ENCODE measurements at regions not wholly inside any gene's neighbourhood (a gene's known extent, or its start where the extent isn't known, plus 50 kb on each side); places are given as distances from the start of the nearest gene placed in this dataset.

DNA sequence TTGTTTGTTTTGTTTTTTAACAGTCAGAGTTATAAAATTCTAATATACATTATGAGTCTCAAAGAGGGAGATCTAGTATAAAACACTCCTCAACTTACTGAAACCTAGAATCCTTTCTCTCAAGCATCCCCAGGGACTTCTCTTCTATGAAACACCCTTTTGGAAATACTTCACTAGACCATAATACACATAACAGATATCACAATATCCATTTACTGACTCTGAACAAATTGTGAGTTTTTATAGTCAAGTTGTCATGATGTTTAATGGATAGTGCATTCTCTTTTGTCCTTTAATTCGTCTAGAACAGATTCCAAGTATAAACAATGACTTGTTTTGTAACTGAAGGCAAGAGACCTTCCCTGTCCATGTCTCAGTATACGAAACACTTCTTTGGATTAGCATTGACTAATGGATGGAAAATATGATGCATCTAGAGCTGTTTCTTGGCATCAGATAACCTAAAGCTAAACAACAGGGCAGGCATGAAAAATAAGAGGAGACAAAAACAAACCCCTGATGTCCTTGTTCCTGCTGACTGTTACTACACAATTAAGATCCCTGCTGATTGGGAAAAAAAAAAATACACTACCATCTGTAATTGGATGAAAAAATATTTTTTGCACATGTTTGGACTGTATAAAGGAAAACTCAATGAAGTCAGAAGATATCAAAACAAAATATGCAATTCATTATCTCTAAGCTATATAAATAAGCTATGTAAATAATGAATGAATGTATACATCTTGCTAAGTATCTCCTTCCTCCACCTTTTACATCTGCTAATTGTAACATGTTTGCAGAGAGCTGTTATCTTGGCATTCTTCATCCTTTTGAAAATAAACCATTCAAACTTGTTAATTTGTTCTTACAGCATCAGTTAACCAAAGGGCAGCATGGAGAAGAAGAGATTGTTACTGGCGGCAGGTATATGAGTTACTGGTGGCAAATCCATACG, 214.2 kb downstream of the LACC1 start:
- DNase-seq (ENCODE audit: low read depth in 2 of 2), result no peak

DNA sequence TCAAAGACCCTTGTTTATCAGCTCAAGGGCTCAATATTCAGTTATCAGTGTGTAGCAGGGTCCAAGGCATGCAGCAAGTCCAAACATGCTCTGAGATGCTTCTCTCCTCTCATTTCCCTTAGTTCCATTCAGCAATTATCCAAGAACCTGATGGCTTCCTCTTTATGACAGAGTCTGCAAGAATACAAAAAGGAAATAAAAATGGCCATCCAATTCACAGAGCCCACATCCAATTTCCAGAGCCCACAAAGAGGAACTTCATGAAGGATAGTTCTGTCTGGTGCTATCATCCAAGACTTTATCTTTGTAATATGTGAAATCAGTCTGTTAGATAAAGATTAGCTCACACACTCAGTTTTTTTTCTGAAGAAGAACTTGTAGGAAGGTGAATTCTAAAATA, 217.2 kb downstream of the LACC1 start:
- DNase-seq (ENCODE audit: low read depth in 2 of 2), result no peak

DNA sequence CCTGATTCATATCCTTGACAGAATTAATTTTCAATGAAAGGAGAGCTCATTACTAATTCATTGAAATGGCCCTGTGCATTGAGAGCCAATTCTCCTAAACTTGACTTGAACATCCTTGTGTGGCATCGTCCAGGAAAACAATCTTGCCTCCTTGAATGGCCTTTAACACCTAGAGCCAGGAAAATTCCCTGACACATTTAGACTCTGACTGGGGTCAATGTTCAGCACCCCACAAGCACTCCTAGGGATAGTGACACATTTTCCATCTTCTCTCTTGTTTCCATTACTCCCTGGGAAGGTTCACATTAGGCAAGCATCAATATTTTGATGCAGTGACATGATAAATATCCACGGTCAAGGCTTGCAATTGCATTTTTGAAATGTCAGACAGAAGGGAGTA, 218.9 kb downstream of the LACC1 start:
- DNase-seq (ENCODE audit: low read depth in 2 of 2), result no peak

DNA sequence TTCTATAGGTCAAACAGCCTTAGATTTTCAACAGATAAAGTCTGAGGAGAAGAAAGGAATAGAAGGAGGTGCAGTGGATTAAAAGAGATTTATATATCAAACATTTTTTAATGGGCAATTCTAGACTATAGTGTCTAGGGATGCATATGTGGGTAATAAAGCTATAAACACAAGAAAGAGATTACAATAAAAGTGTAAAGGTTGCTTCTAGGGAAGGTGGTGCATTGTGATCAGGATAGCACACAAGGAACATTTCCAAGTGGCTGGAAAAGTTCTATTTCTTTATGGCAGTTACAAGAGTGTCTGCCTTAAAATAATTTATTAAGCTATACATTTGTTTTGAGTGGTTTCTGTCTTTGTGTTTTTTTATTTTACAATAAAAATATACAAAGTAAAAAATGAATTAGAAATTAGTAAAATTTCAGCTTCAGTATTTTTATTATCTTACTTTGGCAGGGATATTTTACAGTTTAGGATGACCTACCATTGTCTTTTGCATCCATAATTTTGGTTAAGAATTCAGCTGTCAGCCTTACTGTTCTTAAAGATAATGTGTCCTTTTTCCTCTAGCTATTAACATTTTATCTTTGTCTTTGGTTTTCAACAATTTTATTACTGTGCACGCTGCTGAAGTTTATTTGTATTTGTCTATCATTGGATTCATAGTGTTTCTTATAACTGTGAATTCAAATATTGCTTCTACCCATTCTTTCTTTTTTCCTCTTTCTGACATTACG, 221.8 kb downstream of the LACC1 start:
- DNase-seq (ENCODE audit: low read depth in 2 of 2), result no peak

DNA sequence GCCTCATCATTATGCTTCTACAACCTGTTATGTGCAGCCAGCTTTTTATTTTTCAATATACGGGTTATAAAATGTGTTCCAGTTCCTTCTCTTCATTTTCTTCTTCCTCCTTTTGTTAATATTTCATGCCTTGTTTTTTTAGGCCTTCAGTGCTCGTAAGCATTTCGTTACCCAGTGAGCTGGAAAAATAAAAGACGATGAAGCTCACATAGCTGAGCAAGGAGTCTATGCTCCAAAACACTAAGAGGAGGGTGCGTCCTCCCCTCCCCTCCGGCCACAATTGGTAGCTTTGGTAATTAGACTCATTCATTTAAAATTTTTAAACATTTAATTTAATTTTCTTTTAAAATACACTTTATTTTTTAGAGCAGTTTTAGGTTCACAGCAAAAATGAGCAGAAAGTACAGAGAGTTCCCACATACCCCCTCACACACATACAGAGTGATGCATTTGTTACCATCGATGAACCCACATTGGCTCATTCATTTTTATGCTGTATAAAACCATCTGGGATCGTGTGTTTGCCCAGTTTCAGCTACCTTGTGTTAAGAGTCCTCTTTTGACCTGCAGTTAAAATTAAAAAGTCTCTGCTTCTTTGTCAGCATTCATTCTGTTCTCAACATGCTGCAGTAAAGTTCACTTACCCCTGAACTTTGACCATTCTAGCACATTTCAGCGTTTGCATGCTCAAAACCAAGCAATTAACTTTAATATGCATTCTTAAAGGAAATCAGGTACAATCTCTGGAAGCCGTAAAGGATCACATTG, 223.9 kb downstream of the LACC1 start:
- DNase-seq (ENCODE audit: low read depth in 2 of 2), result no peak

DNA sequence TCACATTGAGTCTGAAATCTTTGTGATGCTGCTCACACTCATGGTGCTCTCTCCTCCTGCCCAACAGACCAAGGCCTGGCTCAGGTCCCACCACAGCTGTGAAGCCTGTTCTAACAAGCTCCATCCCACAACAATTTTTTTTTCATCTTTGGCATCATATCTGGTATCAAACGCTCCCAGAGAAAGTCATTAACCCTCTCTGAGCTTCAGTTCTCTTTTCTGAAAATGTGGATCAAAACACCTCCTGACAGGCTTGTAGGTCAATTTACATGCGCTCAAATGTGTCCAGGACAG, 224.4 kb downstream of the LACC1 start:
- DNase-seq (ENCODE audit: low read depth in 2 of 2), result no peak

DNA sequence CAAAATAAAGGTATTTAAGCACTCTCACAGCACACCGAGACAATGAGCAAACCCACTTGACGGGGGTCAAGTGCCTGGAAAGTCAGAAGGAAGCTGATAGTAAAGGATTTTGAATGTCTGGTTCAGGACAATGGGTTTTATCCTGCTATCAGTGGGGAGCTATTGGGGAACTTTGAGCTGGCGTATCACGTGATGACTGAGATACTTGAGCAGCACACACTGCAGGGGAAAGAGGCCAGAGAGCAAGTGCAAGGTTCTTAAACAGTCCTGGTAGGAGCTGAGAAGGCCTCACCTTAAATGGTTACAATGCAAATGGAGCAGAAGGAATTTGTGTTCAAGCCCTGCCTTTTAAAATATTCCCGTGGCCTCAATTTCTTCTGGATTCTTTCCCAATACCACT, 225.3 kb downstream of the LACC1 start:
- DNase-seq (ENCODE audit: low read depth in 2 of 2), result no peak

DNA sequence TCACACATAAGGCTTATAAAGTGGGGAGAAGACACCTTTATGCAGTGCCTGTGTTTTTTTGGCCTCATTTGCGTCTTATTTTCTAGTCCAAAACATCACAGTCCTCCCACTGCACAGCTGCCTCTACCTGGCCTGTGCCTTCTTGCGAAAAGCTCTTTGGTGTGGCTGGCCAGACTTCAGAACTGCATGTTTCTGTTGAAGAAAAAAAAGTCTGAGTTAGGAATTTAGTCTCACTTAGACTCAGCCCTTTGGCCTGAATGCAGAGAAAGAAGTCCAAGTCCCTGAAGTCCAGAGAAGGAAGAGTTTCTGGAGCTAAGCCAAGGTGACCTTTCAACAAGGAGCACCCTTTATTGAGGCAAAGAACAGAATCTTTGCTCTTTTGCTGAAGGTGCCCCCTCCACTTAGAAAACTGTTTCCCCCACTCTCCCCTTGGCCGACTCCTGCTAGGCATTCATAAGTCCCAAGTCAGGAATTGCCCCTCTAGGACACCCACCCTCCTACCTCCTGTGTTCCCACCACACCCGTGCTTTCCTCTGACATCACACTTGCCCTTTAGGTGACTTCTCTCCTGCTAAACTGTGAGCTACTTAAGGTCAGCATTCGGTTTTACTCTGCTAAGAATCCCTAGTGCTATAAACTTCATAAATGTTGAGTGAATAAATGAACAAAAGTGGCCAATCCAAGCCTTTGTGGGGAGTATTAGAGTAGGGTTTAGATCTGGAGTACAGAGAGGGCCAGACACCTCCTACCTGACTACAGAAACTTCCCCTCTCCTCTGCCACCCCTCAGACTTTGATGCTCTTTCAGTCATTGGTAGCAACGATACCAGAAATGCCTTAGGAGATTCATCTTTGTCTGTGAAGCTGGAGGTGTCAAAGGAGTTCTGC, 226.8 kb downstream of the LACC1 start:
- DNase-seq (ENCODE audit: low read depth in 2 of 2), result no peak

DNA sequence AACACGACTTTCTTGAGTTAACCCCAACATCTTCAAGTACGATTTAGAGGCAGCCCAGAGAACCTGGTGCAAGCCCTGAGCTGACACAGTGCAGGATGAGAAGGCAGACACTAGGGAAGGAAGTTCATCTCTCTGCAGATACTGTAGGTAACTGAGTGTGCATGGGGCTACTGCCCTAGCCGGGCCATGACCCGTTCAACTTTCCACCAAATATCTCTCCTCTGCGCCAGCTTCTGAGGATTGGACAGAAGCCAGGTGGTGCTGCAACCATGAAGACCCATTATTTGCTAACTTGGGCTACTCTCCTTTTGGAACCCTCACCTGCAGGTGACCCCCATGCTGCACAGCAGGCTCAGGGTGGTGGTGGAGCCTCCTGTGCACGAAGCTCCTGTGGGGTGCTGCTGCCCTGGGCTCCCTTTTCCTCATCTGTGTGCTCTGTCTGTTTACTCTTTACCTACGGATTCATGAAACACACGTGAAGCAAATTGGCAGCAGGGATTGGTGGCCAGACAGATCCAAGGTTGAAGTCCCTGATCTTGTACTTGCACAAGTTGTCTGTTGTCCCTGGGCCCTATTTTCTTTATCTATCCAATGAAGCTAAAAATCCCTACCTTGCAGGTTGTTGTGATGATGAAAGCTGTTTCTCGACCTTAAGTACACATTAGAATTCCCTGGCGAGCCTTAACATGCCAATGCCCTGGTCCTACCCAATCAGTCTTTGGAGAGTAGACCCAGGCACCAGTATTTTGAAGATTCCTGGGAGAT, 227.8 kb downstream of the LACC1 start:
- no peak for DNase-seq (ENCODE audit: low read depth in 2 of 2)

DNA sequence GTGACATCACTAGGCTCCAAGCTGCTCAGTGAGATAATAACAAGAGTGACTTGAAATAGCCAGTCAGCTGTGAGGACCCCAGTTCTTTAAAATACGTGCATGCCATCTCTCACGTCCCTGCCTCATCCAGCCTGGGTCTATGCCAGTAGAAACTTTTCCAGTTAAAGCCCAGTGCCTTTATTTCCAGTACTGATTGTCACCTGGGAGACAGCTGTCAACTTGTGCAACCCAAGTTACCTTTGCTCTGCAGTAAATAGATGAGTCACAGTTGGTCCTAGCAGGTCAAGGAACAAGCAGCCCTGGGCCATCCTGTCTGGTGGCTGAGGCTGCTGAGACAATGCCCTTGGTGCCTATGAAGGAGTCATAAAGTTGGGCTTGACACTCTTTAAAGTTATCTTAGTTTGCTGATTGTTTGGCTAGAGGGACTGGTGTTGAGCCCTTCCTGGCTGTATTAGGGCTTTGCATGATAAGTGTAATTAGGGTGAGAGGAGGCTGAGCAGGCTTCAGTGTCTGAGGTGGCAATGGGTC, 228.7 kb downstream of the LACC1 start:
- peak in 1 of 2 donors; percentile 82 for DNase-seq (ENCODE audit: low read depth in 2 of 2)

DNA sequence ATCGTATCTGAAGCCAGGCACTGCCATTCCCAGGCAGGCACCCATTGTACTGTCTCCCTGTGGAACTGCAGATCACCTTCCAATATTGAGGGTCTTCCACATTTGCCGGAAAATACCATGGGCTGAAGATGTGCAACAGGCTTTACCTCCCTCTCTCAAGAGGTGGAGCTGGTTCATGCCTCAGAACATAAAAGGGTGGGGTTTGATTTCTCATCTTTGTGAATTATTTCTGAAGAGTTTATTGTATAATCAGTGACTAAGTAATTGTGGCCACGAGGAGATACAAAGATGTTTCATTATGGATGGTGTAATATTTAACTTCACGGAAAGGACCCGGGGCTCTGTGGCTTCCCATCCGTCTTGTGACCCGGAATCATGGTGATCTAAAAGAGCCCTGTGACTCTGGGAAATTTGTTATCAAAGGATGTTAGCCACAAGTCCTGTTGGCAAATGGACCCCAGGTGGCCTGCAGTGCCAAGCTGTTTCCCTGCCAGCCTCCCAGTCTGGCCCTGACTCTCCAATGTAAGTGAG, 230.5 kb downstream of the LACC1 start:
- no peak for DNase-seq (ENCODE audit: low read depth in 2 of 2)

DNA sequence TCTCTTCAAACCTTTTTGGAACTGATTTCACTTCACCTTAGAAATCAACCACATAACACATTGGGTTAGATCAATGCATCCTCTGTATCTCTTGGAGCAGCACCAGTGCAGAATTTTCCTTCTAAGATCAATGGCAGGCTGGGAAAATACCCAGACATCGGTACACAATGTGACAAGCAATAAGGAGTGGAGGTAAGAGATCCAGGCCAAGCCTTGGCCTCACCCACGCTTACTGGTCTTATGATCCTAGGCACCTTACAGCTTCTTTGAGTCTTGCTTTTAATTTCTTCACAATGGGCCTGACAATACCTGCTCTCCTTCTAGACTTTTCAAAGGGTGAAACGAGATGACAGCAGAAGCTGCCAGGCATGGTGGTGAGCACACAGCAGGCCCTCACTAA, 232.0 kb downstream of the LACC1 start:
- DNase-seq (ENCODE audit: low read depth in 2 of 2), result no peak

DNA sequence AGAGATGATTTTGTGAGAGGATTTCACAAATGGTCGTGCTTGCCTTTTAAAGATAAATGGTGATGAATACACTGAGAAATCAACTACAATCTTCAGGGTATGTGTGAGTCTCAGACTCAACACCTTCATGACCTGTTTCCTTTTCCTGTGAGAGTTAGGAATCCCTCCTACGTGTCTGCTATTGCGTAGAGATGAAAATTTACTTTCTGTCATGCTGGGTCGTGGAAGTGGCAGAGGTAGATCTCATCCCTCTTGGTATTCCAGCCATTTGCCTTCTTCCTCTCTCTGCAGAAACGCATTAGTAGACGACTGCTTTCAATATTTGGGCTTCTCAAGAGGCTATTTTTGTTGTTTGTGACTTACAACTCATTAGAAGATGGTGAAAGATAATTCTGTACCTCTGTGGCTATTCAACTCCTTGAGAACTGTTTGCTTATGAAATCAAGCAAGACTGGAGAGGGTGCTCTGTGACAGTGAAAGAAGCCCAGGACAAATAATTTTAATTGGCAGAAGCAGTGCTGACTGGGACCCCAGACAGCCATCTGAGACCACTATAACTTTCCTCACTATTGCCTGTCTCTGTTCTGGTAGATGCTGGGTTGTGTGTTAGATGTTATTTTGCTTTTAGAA, 233.1 kb downstream of the LACC1 start:
- DNase-seq (ENCODE audit: low read depth in 2 of 2), result no peak

DNA sequence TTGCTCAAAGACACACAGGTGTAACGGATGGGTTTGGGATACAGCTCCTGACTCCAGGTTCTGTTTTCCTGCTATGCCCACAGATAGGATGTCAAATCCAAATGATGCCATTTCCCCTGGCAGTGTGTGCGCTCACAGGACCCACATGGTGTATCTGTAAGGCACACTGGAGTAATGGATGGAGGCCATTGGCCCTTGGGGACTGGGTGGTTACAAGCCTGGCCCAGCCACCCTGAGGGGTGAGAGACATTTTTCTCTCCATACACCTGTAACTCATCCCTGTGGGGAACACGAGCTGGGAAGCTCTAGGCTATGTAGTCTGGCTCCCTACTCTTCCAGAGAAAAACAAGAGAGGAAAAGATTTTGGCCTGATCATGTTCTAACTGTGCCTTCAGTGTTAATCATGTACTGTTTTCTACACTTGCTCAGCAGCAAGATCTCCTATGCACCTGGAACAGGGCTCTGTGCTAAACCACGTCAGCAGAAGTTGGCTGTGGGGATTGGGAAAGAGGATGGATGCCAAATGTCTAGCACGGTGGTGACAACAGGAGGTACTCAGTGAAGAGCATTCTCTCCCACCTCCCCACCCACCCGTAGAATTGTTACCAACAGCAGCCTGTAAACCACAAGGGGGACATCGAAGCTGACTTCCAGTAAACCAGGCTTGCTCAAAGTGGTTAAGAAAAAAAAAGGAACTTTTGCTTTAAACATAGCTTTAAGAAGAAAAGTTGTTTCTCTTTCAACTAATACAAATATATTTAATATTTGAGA, 237.0 kb downstream of the LACC1 start:
- peak; percentile 4 to 33 for DNase-seq (ENCODE audit: low read depth in 2 of 2)

DNA sequence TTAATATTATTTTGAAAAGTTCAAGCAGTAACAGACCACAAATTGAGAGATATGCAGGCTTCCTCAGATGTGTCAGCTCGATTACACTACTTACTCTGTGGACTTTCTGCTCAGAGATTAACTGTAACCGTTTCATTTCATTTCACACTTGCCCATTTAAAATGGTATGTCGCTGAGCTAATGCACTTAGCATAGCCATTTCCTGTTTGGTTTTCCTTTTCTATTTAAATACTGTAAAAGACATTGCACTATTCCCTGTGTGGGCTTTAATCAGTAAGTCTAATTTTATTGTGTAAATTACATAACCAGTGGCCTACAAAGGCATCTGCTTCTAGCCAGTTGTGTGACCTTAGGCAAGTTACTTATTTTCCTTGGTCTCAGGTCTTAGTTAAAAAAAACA, 237.6 kb downstream of the LACC1 start:
- DNase-seq (ENCODE audit: low read depth in 2 of 2), result peak; percentile 46 to 47

DNA sequence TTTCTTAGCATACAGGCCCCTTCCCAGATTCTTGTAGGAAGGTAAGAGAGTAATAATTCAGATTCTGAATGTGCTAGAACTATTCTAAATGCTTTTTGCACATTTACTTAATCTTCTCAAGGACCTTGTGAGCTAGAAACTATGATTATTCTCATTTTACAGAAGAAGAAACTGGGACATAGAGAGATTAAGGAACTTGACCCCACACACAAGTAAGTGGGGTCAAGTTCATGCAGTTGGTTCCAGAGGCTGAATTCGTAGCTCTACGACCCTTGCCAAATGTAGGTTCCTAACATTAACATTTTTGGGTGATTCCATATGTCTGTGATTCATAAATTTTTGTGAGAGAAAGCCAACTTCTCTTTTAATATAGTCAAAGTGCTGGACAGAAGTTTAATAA, 238.1 kb downstream of the LACC1 start:
- no peak for DNase-seq (ENCODE audit: low read depth in 2 of 2)

DNA sequence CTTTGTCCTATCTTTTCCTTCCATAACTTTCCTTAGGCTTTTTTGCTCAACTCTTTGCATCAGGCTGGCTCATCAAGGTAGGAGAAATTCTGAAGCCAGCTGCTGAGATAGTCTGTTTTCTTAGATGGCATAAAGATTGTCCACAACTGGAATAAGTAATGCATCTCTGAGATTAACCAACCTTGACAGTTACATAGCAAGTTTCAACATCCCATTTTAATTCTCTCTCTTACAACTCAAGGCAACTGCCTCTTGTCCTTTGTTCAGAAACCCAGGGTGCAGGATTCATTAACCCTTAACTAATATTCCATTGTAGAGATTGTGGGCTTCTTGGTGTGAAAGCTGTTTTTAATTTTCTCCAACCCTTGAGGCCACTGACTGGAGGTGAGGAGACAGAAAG, 239.2 kb downstream of the LACC1 start:
- DNase-seq (ENCODE audit: low read depth in 2 of 2), result no peak

DNA sequence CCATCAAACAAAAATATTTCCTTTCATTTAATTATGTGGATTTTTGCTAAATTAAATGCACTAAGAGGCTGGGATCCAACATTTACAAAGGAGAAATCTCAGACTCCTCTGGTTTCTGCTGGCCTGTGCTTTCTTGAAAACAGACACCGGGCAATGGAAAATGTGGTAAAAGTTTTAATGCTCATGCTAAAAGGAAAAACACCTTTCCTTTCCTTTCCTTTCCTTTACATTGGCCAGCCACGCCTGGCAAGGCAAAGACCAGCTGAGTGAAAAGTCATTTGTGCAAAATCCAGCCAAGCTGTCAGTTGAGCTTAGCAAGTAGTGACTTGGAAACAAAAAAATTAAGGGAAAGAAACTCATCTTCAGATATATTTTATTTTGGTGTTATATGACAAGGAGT, 240.3 kb downstream of the LACC1 start:
- DNase-seq (ENCODE audit: low read depth in 2 of 2), result no peak
